ENCODE measurements at regions not wholly inside any gene's neighbourhood (a gene's known extent, or its start where the extent isn't known, plus 50 kb on each side); places are given as distances from the start of the nearest gene placed in this dataset.
"Not testable (repeated sequence)": the region's sequence is repeated elsewhere in the genome, so short reads cannot be mapped to it uniquely, and the experiment has no call there.

DNA sequence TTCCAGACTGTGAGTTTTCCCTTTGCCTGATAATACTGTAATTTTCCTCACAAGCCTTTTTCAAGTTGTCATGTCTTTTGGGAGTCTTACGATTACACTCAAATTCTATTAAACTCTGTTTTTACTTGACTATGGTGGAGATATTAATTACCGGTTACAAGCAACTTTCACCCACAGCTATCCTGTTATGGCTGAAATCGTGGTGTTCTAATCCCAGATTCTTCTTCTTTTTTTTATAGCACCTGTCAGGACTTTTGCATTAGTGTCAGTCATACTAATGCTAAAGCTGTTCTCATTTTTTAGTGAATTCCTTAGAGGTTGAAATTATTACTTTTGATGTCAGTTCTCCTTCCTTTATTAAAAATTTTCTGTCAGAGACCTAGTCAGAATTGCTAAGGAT, 187.8 kb upstream of the CSNK1A1L start:
- no peak for DNase-seq

GRCh38 chr13:37290716-37291505, 185.4 kb upstream of the CSNK1A1L start:
- no peak for DNase-seq

DNA sequence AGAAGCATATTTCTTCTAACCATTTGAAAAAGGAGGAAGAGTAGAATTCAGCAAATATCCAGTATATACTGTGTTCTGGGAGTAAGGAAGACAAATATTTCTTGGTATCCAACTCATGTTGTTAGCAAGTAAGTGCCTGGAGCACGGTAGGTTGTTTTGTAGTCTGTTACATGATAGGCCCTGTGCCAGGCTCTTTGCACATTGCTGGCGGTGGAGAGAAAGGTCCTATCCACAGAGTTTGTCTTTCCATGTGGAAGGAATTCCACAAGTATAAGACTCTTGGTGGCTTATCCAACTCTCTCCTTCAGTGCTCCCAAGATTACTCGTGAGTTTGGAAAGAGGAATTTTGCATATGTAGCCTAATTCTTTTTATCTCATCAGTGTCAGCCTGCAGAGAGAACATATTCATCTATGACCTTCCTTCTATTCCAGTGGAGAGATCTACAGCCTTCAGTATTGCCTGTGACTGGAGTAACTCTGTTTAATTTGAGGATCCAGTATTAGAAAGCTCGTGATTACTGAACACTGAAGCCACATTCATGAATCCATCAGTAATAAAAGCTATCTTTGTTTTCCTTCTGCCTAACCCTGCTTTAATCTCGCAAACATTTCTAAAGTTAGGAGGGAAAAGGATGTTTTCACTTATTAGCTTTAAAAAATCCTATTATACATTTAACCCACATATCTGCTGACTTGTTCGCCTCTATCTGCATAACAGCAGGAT, 183.9 kb upstream of the CSNK1A1L start:
- DNase-seq, result no peak

- DNase-seq, result no peak
Measured at GRCh38 chr13:37288057-37288720, 182.7 kb upstream of the CSNK1A1L start.

- not testable (repeated sequence) for DNase-seq
Measured at GRCh38 chr13:37280231-37280630, 174.8 kb upstream of the CSNK1A1L start.

DNA sequence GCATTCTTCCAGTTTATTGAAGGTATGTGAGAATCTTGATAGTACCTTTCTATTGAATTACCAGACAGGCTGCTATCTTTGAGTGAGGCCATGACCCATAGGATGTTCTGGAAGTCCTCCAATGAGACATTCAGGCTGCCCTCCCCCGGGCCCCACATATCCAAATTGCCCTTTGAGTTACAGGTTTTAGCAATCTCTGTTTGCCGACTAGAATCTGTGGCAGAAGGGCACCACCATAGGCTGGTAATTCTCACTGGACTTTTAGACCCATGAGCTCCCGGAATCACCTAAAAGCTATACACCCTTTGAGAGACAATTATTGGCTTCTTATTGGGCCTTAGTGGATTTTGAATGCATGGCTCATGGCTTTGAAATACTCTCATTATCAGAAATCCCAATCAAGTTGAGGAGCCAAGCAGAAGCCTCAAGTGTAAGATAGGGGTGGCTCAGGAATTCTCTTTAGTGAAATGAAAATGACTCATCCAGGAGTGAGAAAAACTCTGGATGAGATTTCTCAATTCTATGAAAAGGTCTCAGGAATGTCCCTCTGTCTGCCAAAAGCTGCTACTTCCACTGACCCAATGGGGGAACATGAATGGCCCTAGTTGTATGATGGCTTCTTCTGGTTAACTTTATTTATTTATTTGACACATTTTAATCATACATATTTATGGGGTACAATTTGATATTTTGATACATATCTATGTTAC, 172.1 kb upstream of the CSNK1A1L start:
- DNase-seq, result no peak

GRCh38 chr13:37277007-37277406, 171.5 kb upstream of the CSNK1A1L start:
- no peak for DNase-seq

DNA sequence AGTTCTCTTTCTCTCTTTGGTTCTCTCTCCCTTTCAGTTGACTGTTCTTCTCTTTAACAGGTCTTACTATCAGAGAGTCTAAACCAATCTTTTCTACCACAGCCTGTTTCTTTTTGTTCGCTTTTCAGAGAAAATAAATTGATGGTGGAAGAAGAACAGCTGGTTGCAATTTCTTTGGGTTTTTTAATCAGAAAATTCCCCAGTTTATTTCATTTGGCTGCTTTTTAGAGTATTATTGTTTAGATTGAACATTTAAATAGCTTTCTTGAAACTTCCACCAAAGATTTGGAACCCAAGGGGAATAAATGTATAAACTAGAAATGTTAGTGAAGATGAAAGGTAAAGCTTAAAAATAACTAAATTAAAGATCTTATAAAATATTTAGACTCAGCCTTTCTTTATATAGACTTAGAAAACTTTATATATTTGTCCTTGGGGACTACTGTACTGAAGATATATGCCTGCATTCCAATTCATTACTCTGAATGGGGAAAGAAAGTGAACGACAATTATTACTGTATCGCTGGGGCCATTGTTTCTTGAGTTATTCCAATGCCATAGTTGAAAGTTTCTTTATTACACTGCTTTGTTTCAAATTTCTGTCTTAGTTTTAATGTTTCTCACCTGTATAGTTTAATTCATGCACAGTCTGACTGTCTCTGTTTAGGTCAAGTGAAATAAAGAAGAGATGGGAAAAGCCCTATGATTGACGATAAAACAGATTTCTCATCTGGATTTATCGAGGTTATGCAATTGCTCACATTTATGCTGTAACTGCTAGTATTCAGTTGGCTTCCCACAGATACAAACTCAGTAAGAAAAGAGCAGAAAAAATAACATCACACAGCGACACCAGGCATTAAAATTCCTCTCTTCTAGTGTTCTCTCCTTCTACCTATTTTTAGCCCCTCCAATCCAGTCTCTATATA, 169.4 kb upstream of the CSNK1A1L start:
- DNase-seq, result peak; percentile 1

- DNase-seq, result no peak
Measured at GRCh38 chr13:37273836-37274235, 168.4 kb upstream of the CSNK1A1L start.

DNA sequence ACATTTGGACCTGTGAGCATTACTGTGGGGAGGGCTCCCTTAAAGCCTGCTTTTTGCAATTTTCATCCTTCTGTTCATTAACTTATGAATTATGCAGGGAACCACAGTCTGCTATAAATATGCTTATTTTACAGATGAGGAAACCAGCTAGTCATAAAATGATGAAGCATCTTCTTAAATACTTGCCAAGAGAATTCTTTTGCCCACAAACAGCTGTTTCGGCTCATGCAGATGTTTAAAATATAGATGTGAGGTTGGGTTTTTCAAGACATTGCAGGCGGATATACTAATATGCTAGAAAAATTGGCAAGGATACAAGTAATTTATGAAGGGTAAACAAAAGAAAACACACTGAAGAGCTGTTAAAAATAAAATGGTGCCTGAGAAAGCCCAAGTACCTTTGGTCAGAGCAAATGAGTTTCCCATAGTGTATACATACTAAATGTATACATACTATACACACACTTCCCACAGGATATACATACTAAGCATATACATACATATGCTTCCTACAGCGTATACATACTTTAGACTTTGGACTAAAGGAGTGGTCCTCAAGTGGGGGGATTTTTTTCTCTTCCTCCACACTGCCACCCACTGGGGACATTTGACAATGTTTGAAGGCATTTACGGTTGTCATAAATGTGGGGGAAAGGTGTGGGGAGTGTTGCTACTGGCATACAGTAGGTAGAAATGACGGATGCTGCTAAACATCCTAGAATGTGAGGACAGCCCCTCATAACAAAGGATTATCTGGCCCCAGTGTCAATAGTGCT, 164.9 kb upstream of the CSNK1A1L start:
- DNase-seq, result no peak

- DNase-seq, result no peak
Measured at GRCh38 chr13:37263871-37264270, 158.4 kb upstream of the CSNK1A1L start.

- no peak for DNase-seq
Measured at GRCh38 chr13:37257706-37258105, 152.2 kb upstream of the CSNK1A1L start.

- DNase-seq, result no peak
Measured at GRCh38 chr13:37257051-37257450, 151.6 kb upstream of the CSNK1A1L start.

GRCh38 chr13:37241786-37242185, 136.3 kb upstream of the CSNK1A1L start:
- no peak for DNase-seq

GRCh38 chr13:37230346-37230745, 124.9 kb upstream of the CSNK1A1L start:
- no peak for DNase-seq

DNA sequence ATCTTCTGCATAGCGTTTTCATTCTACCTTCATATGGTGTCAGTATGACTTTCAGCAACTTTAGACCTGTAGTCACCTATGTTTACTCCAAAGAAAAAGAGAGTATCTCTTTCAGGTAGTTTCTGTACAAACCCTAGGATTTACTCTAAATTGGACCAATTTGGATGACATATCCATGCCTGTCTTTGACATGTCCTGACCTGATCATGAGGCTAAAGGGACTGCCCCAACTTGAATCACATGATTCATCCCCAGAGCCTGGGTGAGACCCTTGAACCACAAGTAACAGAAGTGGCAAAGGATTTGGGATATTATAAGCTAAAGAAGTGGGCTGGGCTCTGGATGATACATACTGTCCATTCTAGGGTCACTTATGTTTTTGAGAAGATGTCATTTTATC, 124.5 kb upstream of the CSNK1A1L start:
- no peak for DNase-seq

GRCh38 chr13:37226971-37227370, 121.5 kb upstream of the CSNK1A1L start:
- no peak for DNase-seq

DNA sequence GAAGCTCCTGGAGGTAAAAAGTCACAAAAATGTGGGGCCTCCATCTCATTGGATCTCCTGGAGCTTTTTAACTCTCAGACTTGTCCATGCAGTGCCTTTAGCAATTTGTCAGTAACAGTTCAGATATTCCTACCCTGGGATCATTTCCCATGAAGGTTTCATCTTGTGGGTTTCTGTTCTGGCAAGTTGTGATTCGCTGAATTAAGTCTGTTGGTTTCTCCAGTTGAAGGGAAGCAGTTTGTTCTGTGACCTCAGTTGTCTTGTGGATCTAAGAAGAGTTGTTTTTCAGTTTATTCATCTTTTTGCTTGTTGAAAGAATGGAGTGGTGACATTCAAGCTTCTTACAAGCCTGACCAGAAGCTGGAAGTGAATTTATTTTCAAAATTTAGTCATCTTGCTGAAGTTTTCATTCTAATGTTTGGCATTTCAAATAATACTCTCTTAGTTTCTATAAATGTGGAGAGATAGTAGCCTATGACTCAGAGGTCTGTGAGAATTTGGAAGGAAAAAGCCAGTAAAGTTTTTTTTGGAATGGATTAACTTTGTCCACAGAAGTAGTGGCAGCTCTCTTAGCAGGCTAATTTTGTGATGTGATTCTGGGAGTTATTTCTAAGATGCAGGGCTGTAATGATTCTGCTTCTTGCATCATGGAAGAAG, 120.1 kb upstream of the CSNK1A1L start:
- no peak for DNase-seq

DNA sequence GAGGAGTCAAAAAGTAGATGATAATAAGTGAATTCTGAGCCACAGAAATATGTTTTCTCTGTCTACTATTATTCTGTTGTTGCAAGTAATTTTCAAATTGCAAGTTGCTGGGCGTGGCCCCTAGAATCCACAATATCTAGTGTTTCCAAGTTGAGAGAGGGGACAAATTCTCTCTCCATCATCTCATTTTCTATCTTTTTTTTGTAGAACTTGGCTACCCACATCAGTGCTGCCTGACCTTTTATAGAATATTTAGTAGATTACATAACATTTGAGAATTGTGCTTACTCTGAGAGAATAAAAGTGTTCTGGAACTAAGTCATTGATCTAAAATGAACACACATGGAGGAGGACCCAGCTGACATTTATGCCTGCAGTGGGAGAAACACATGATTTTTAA, 110.9 kb upstream of the CSNK1A1L start:
- no peak for DNase-seq

DNA sequence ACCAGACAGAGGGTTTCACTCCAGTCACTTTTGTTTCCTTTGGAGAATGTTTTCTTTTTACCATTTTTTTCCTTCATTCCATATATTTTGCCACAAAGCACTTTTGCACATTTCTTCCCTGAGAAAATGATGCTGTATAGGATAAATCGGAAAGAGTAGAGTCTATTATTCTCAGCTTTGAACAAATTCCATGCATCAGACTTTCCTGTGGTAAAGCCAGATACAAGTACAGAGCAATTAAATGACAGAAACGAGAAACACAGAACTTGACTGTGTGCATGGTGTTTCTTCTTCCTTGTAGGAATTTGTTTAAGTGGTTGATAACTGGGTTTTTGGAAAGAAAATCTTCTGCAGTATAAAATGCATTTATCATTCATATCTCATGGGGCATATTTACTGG, 107.4 kb upstream of the CSNK1A1L start:
- DNase-seq, result no peak
